Gastroesophageal sphincter (tissue), 4 donors: ENCODE measurements at regions not wholly inside any gene's neighbourhood (a gene's known extent, or its start where the extent isn't known, plus 50 kb on each side); places are given as distances from the start of the nearest gene placed in this dataset.

ENCODE experiments used
- ATAC-seq: fragments of 150-250 bp; one replicate; pipeline ENCODE4 v1.9.1; 2016; ENCODE audit warnings: mild to moderate bottlenecking, moderate library complexity
- H3K27ac ChIP-seq, 4 donors: fragments of 200-600 bp; sonication (generic) in 3 of 4; 1 replicate in 3 of 4; 2 replicates in 1 of 4; pipeline ENCODE4 v1.5.1; 2016 to 2019
- H3K27me3 ChIP-seq: fragments of 200-600 bp; sonication (generic); one replicate; pipeline ENCODE4 v1.5.1; 2019
- H3K36me3 ChIP-seq, 2 donors: fragments of 200-600 bp; sonication (generic); one replicate each; pipeline ENCODE4 v1.5.1; 2019; ENCODE audit warnings: control low read depth in 1 of 2
- H3K4me1 ChIP-seq, 3 donors: fragments of 200-600 bp; sonication (generic); 1 replicate in 2 of 3; 2 replicates in 1 of 3; pipeline ENCODE4 v1.5.1; 2016 to 2019; ENCODE audit warnings: control low read depth in 2 of 3
- H3K4me3 ChIP-seq, 2 donors: fragments of 200-600 bp; sonication (generic); one replicate each; pipeline ENCODE4 v1.5.1; 2019; ENCODE audit warnings: mild to moderate bottlenecking in 1 of 2, moderate library complexity in 1 of 2
- H3K9me3 ChIP-seq, 3 donors: fragments of 200-600 bp; sonication (generic); one replicate each; pipeline ENCODE4 v1.5.1; 2017 to 2019; ENCODE audit warnings: control low read depth in 2 of 3
- CTCF ChIP-seq, 4 experiments: fragments of 200-600 bp in 2 of 4; fragments of 450-650 bp in 2 of 4; sonication (generic) in 1 of 4; IDR thresholded peaks; one replicate each; pipeline ENCODE4 v1.5.1; 2017 to 2019; ENCODE audit warnings: antibody characterized with exemption in 4 of 4, mild to moderate bottlenecking in 2 of 4, moderate library complexity in 2 of 4
- EP300 ChIP-seq: sonication (generic); formaldehyde crosslinking; IDR thresholded peaks from one replicate; pipeline ENCODE4 v1.6.1; 2017; ENCODE audit warnings: antibody characterized with exemption, mild to moderate bottlenecking
- POLR2A ChIP-seq, 2 donors: fragments of 450-650 bp; IDR thresholded peaks; one replicate each; pipeline ENCODE4 v1.6.1; 2017; ENCODE audit warnings: antibody characterized with exemption in 2 of 2, mild to moderate bottlenecking in 2 of 2, moderate library complexity in 1 of 2
- POLR2AphosphoS5 ChIP-seq: sonication (generic); formaldehyde crosslinking; IDR thresholded peaks from one replicate; pipeline ENCODE4 v1.6.1; 2017; ENCODE audit warnings: antibody characterized with exemption
- WGBS, 2 donors: methylation state at CpG; one replicate each; pipeline ENCODE4 v1.1.5; 2018; ENCODE audit warnings: low coverage in 1 of 2; 5-methylcytosine and 5-hydroxymethylcytosine counted together

DNA sequence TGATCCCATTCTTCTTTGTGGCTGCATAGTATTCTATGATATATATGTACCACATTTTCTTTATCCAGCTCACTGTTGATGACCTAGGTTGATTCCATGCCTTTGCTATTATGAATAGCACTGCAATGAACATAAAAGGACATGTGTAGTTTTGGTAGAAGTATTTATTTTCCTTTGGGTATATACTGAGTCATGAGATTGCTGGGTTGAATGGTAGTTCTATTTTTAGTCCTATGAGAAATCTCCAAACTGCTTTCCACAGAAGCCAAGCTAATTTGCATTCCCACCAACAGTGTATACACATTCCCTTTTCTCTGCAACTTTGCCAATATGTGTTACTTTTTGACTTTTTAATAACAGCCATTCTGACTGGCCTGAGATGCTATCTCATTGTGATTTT is 278.3 kb downstream of the PCDH18 start:
- TF ChIP-seq EP300, result no peak
- TF ChIP-seq CTCF (IDR thresholded peaks at IDR 0.05), result no peak
- no peak for TF ChIP-seq POLR2AphosphoS5
- no peak for TF ChIP-seq POLR2A (IDR thresholded peaks at IDR 0.05)
- Histone ChIP-seq H3K36me3 (no peaks in the 10 kb centered on the region), H3K27me3 (no peaks in the 10 kb centered on the region), H3K9me3 (no peaks in the 10 kb centered on the region), H3K4me3 (no peak overlapping the region), H3K4me1 (peaks cover 0 to 3% (median 0%) of the 10 kb centered on the region in 3 donors), H3K27ac (no peak overlapping the region)
- no peak for ATAC-seq

DNA sequence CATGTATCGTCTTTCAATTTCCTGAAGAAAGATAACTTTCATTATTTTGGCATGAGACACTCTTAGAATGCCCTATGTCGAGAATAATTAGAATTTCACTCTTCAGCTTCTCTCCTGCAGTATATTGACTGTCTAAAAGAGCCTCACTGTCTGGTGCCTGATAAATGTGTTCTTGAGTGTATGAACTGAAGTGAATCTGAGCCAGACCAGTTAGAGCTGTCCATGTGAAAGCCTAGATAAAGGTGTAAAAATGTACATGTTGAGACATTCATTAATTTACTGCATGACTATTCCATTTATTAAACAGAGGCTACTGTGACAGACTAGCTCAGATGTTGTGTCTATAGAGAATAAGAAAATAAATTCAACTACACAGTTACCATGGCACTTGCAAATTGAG is 283.2 kb downstream of the PCDH18 start:
- no peaks in the 10 kb centered on the region for H3K27me3 ChIP-seq
- no peak for ATAC-seq
- WGBS, 2 donors, result 42 to 60% methylated on average over 2 of the region's 2 CpGs

DNA sequence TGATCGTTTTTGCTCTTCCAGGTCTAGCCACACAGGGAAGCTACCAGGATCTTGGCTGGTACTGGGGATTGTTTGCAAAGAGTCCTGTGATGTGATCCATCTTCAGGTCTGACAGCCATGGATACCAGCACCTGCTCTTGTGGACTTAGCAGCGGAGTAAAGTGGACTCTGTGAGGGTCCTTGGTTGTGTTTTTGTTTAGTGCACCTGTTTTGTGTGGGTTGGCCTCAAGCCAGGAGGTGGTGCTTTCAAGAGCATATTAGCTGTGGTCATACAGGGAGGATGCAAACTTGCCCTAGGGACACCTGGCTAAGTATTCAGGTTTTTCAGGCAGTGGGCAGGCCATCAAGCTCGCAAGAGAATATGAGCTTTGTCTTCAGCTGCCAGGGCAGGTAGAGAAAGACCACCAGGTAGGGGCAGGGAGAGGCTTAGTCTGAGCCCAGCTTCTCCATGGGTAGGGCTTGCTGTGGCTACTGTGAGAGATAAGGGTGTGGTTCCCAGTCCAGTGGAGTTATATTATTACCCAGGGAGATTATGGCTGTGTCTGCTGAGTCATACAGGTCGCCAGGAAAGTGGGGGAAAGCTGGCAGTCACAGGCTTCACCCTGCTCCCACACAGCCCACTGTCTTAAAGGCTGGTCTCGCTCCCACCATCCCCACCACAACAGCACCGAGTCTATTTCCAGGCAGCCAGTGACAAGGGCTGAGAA is 293.7 kb downstream of the PCDH18 start:
- no peak overlapping the region for H3K4me3 ChIP-seq
- H3K4me1 ChIP-seq, result no peaks in the 10 kb centered on the region
- H3K36me3 ChIP-seq, result no peaks in the 10 kb centered on the region
- no peak for ATAC-seq
- H3K27me3 ChIP-seq, result no peaks in the 10 kb centered on the region
- no peaks in the 10 kb centered on the region for H3K9me3 ChIP-seq
- no peak for TF ChIP-seq EP300
- TF ChIP-seq CTCF (IDR thresholded peaks at IDR 0.05), result no peak
- TF ChIP-seq POLR2AphosphoS5, result no peak
- TF ChIP-seq POLR2A (IDR thresholded peaks at IDR 0.05), result no peak
- 89 to 90% methylated on average over 1 to 2 of the region's 6 CpGs for WGBS, 2 donors
- no peak overlapping the region for H3K27ac ChIP-seq

More for the DNA sequence above, 283.2 kb downstream of the PCDH18 start:
- no peak for TF ChIP-seq POLR2A (IDR thresholded peaks at IDR 0.05)
- no peak for TF ChIP-seq CTCF (IDR thresholded peaks at IDR 0.05)
- TF ChIP-seq POLR2AphosphoS5, result no peak
- TF ChIP-seq EP300, result no peak
- Histone ChIP-seq H3K36me3 (no peaks in the 10 kb centered on the region), H3K27ac (no peak overlapping the region), H3K9me3 (no peaks in the 10 kb centered on the region), H3K4me1 (peaks cover 0 to 3% (median 0%) of the 10 kb centered on the region in 3 donors), H3K4me3 (no peak overlapping the region)

DNA sequence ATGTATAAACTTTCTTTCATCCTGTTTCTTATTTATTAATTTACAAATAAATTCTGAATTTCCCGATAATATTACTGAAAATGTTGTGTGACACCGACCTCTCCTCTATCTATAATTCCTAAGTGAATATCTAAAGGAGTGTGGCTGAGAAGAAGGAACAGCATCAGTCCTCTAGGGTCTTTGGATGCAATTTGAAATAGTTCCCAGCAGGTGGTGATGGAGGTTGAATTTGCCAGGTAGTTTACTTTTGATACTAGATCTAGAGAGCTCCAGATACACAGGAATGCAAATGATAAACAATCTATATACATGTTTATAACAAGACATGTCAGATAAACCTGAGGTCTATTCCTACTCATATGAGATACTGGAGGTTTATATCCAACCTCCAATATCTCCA is 305.4 kb downstream of the PCDH18 start:
- H3K4me1 ChIP-seq, result no peaks in the 10 kb centered on the region
- TF ChIP-seq POLR2AphosphoS5 (no peak), CTCF (IDR thresholded peaks at IDR 0.05) (peak in 1 of 4 experiments; percentile 16)
- no peak overlapping the region for H3K27ac ChIP-seq
- ATAC-seq, result no peak
- WGBS, 2 donors, result 62 to 78% methylated on average over 2 of the region's 2 CpGs
- H3K27me3 ChIP-seq, result no peaks in the 10 kb centered on the region
- H3K4me3 ChIP-seq, result no peak overlapping the region
- H3K36me3 ChIP-seq, result no peaks in the 10 kb centered on the region
- H3K9me3 ChIP-seq, result peaks cover 0 to 6% (median 0%) of the 10 kb centered on the region in 3 donors

GRCh38 chr4:137226221-137226620 is 306.1 kb downstream of the PCDH18 start:
- Histone ChIP-seq H3K27ac (no peak overlapping the region), H3K36me3 (no peaks in the 10 kb centered on the region), H3K9me3 (peaks cover 0 to 6% (median 0%) of the 10 kb centered on the region in 3 donors), H3K4me3 (no peak overlapping the region), H3K4me1 (no peaks in the 10 kb centered on the region), H3K27me3 (no peaks in the 10 kb centered on the region)
- ATAC-seq, result no peak
- 61 to 76% methylated on average over 1 to 2 of the region's 2 CpGs for WGBS, 2 donors
- no peak for TF ChIP-seq EP300
- no peak for TF ChIP-seq POLR2AphosphoS5
- no peak for TF ChIP-seq CTCF (IDR thresholded peaks at IDR 0.05)
- no peak for TF ChIP-seq POLR2A (IDR thresholded peaks at IDR 0.05)
